ENCODE measurements at regions not wholly inside any gene's neighbourhood (a gene's known extent, or its start where the extent isn't known, plus 50 kb on each side); places are given as distances from the start of the nearest gene placed in this dataset.

GRCh38 chr21:43278359-43278758, 109.6 kb downstream of the CRYAA start:
- H4K20me1 ChIP-seq (ENCODE audit: low read depth) = no peaks in the 10 kb centered on the region
- no peak overlapping the region for H3K4me3 ChIP-seq
- H3K36me3 ChIP-seq = no peaks in the 10 kb centered on the region
- peaks cover 12% of the 10 kb centered on the region for H3K27me3 Mint-ChIP-seq (ENCODE audit: insufficient read depth, low read depth)
- H2AFZ ChIP-seq (replicated peaks) = no peak overlapping the region
- H3K27ac Mint-ChIP-seq = no peak overlapping the region
- H3K9ac ChIP-seq = no peak overlapping the region
- TF ChIP-seq EZH2phosphoT487 (IDR thresholded peaks at IDR 0.05) (no peak), EZH2 (IDR thresholded peaks at IDR 0.05) (no peak)
- TF ChIP-seq, protein P1, sequence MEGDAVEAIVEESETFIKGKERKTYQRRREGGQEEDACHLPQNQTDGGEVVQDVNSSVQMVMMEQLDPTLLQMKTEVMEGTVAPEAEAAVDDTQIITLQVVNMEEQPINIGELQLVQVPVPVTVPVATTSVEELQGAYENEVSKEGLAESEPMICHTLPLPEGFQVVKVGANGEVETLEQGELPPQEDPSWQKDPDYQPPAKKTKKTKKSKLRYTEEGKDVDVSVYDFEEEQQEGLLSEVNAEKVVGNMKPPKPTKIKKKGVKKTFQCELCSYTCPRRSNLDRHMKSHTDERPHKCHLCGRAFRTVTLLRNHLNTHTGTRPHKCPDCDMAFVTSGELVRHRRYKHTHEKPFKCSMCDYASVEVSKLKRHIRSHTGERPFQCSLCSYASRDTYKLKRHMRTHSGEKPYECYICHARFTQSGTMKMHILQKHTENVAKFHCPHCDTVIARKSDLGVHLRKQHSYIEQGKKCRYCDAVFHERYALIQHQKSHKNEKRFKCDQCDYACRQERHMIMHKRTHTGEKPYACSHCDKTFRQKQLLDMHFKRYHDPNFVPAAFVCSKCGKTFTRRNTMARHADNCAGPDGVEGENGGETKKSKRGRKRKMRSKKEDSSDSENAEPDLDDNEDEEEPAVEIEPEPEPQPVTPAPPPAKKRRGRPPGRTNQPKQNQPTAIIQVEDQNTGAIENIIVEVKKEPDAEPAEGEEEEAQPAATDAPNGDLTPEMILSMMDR (IDR thresholded peaks at IDR 0.05) = no peak
- H3K9me3 Mint-ChIP-seq = no peaks in the 10 kb centered on the region
- H3K9me3 ChIP-seq (ENCODE audit: low read depth) = no peaks in the 10 kb centered on the region
- no peaks in the 10 kb centered on the region for H3K27me3 ChIP-seq
- H3F3A ChIP-seq (ENCODE audit: low read depth) = no peaks in the 10 kb centered on the region
- no peak overlapping the region for H3K27ac ChIP-seq
- H3K4me1 Mint-ChIP-seq = peaks cover 25% of the 10 kb centered on the region
- no peaks in the 10 kb centered on the region for H3K79me2 ChIP-seq (ENCODE audit: low read depth)
- no peak for DNase-seq (ENCODE audit: low spot score)
- H3K36me3 Mint-ChIP-seq = no peaks in the 10 kb centered on the region
- H3K4me2 ChIP-seq = no peak overlapping the region
- no peak overlapping the region for H3K4me3 Mint-ChIP-seq
- H3K4me1 ChIP-seq = peaks cover 15% of the 10 kb centered on the region

DNA sequence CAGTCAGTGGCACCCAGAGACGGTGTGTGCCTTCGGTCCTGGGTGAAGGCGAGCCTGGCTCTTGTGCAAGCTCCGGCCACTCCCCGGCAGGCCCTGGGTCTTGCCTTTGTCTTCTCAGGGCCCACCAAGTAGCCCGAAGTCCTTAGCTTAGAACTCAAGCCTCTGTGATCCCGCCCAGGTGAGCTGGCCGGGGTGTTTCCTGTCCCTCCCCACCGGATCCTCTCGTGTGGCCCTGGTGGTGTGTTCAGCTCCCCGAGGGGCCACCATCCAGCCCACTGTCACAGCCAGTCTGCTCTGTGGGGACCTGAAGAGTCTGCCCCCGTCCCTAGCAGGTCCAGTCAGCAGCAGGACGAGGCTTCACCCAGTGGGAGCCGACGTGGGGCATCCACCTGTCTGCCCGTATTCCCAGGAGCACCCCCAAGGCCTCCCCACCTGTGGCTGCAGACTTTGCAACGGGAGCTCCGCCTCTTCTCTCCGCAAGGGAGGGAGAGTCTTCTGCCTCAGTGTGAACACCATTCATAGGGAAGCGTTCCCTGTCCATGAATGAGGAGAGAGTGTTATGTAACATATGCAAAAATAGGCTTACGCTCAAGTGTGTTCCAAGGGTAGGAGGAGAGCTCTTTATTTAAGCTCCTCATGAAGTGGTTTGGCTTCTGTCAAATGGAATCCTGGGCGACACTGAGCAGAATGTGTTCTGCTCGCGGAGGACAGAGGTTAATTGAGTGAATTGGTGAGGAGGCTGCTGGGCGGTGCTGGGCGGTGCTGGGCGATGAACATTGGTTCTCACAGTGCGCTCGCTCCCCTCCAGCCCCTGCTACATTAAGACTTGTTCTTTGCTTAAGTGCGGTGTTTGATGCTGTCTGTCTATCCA, 108.9 kb downstream of the CRYAA start:
- DNase-seq (ENCODE audit: low spot score) = peak; percentile 28
- peak overlapping the region; percentile 90 for H3K27ac Mint-ChIP-seq
- H3K4me3 Mint-ChIP-seq = no peak overlapping the region
- no peaks in the 10 kb centered on the region for H3K9me3 ChIP-seq (ENCODE audit: low read depth)
- peaks cover 12% of the 10 kb centered on the region for H3K27me3 Mint-ChIP-seq (ENCODE audit: insufficient read depth, low read depth)
- no peaks in the 10 kb centered on the region for H4K20me1 ChIP-seq (ENCODE audit: low read depth)
- no peaks in the 10 kb centered on the region for H3K79me2 ChIP-seq (ENCODE audit: low read depth)
- H3K4me2 ChIP-seq = peak overlapping the region; percentile 8
- H3K27me3 ChIP-seq = no peaks in the 10 kb centered on the region
- peaks cover 25% of the 10 kb centered on the region for H3K4me1 Mint-ChIP-seq
- no peaks in the 10 kb centered on the region for H3K9me3 Mint-ChIP-seq
- TF ChIP-seq EZH2phosphoT487 (IDR thresholded peaks at IDR 0.05) = no peak
- no peaks in the 10 kb centered on the region for H3F3A ChIP-seq (ENCODE audit: low read depth)
- H2AFZ ChIP-seq (replicated peaks) = peak overlapping the region; percentile 46
- no peak overlapping the region for H3K27ac ChIP-seq
- H3K36me3 Mint-ChIP-seq = no peaks in the 10 kb centered on the region
- H3K4me3 ChIP-seq = no peak overlapping the region
- peaks cover 15% of the 10 kb centered on the region for H3K4me1 ChIP-seq
- no peaks in the 10 kb centered on the region for H3K36me3 ChIP-seq
- H3K9ac ChIP-seq = no peak overlapping the region

DNA sequence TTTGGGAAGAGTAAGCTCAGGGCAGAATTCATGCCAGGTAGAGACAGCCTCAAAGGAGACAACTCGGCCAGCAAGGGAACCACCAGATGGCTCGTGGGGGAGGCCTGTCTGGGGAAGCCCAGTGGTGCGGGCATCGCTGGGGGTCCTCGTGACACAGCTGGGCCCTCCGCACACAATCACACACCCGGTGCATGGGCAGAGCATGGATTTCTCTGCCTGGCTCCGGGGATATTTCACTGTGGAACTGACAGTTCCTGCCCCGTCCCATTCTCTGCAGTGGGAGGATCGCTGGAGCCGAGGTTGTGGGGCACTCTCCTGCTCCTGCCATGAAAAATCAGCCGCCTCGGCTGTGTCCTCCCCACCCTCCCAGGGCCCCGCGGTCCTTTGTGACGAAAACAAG, 108.0 kb downstream of the CRYAA start:
- no peaks in the 10 kb centered on the region for H3K36me3 Mint-ChIP-seq
- DNase-seq (ENCODE audit: low spot score) = no peak
- no peak overlapping the region for H3K4me2 ChIP-seq
- no peaks in the 10 kb centered on the region for H4K20me1 ChIP-seq (ENCODE audit: low read depth)
- no peaks in the 10 kb centered on the region for H3K27me3 ChIP-seq
- no peaks in the 10 kb centered on the region for H3F3A ChIP-seq (ENCODE audit: low read depth)
- no peak overlapping the region for H3K9ac ChIP-seq
- H3K9me3 ChIP-seq (ENCODE audit: low read depth) = no peaks in the 10 kb centered on the region
- no peaks in the 10 kb centered on the region for H3K9me3 Mint-ChIP-seq
- H3K27ac Mint-ChIP-seq = peak overlapping the region; percentile 84
- no peaks in the 10 kb centered on the region for H3K36me3 ChIP-seq
- H3K4me3 Mint-ChIP-seq = no peak overlapping the region
- peaks cover 25% of the 10 kb centered on the region for H3K4me1 Mint-ChIP-seq
- H3K79me2 ChIP-seq (ENCODE audit: low read depth) = no peaks in the 10 kb centered on the region
- H2AFZ ChIP-seq (replicated peaks) = no peak overlapping the region
- H3K4me3 ChIP-seq = no peak overlapping the region
- peaks cover 15% of the 10 kb centered on the region for H3K4me1 ChIP-seq
- TF ChIP-seq, protein P1 (IDR thresholded peaks at IDR 0.05) = no peak
- TF ChIP-seq EZH2 (IDR thresholded peaks at IDR 0.05) (no peak), EZH2phosphoT487 (IDR thresholded peaks at IDR 0.05) (no peak)
- no peak overlapping the region for H3K27ac ChIP-seq
- peaks cover 12% of the 10 kb centered on the region for H3K27me3 Mint-ChIP-seq (ENCODE audit: insufficient read depth, low read depth)
